ENCODE measurements at regions not wholly inside any gene's neighbourhood (a gene's known extent, or its start where the extent isn't known, plus 50 kb on each side); places are given as distances from the start of the nearest gene placed in this dataset.

DNA sequence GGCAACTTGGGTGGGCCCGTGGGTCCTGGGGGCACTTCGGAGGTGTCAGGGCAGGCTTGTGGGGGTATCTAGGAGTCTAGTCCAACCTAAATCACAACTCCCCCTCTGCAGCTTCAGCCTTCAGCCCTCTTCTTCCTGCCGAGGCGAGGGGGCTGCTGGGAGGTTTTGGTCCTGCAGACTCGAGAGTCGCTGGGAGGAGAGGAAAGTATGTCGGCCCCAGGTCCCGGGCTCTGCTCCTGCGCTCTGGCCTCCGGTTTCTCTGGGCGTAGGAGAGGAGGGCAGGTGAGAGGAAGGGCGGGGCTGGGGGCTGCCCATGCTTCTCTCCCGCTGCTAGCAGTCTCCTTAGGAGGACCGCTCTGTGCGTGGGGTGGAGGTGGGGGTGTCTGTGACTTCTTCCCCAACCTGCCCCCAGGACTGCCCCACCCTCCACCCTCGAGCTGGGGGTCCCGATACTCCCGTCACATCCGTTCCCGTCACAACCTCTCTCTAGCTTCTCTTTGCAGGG is 139.8 kb upstream of the COL5A1 start:
- CTCF ChIA-PET (ENCODE audit: low intra/inter-chr PET ratio): no interaction called here
- DNase-seq (ENCODE audit: extremely low read depth in 1 of 4, low spot score in 3 of 4) (no peak), ATAC-seq (no peak), FAIRE-seq (no peak)
- intact Hi-C loops (cut with micrococcal nuclease) (no loop called here), in situ Hi-C loops (cut with MboI) (no loop called here)
- WGBS (ENCODE audit: insufficient coverage, low coverage, missing lambda C conversion rate): 6% methylated on average over 15 of the region's 20 CpGs
- Histone ChIP-seq H3K27me3 (ENCODE audit: control insufficient read depth in 2 of 2, insufficient read depth in 2 of 2, low read length in 2 of 2) (peaks cover 7 to 32% of the 10 kb centered on the region in 2 experiments; a peak in 4 of 5 replicates), H3K27ac (ENCODE audit: extremely low read depth, low read depth, low read length) (no peak overlapping the region), H4K20me1 (replicated peaks; ENCODE audit: control insufficient read depth, insufficient read depth, low read length) (no peaks in the 10 kb centered on the region), H3K9ac (ENCODE audit: insufficient read depth in 1 of 2, low read depth in 2 of 2, low read length in 2 of 2) (no peak overlapping the region), H3K9me1 (ENCODE audit: control insufficient read depth, insufficient read depth, low read length) (no peaks in the 10 kb centered on the region), H3K4me1 (replicated peaks in 1 of 2; ENCODE audit: control insufficient read depth in 2 of 2, insufficient read depth in 2 of 2, low read length in 2 of 2) (peaks cover 0 to 10% of the 10 kb centered on the region in 2 experiments; a peak in 2 of 5 replicates), H3K36me3 (ENCODE audit: control insufficient read depth, insufficient read depth, low read length) (no peaks in the 10 kb centered on the region), H3K79me2 (ENCODE audit: control insufficient read depth, insufficient read depth, low read length) (no peaks in the 10 kb centered on the region), H3K4me3 (no peak overlapping the region), H2AFZ (ENCODE audit: low read depth, low read length) (no peak overlapping the region), H3K4me2 (ENCODE audit: insufficient read depth, low read length) (no peak overlapping the region), H3K9me3 (replicated peaks; ENCODE audit: control insufficient read depth, insufficient read depth, low read depth, low read length) (no peaks in the 10 kb centered on the region)
- POLR2A ChIA-PET: interaction anchor here (0.6 kb wide), 3 partner anchors 10 to 587 kb away, joined by 3 read pairs; no protein-coding TSS in a partner anchor
- TF ChIP-seq RBM22 (IDR thresholded peaks at IDR 0.05; ENCODE audit: low read depth, low read length, poor library complexity, severe bottlenecking): no peak
- no peak for TF ChIP-seq CTBP1 (IDR thresholded peaks at IDR 0.05; ENCODE audit: borderline replicate concordance)
- TF ChIP-seq RFX1 (IDR thresholded peaks at IDR 0.05): no peak
- no peak for TF ChIP-seq PHF8 (IDR thresholded peaks at IDR 0.05; ENCODE audit: borderline replicate concordance, low read length)
- no peak for TF ChIP-seq HEY1 (CRISPR knock-in tag; IDR thresholded peaks at IDR 0.05; ENCODE audit: borderline replicate concordance)
- TF ChIP-seq ZNF707 (CRISPR knock-in tag; conservative IDR thresholded peaks at IDR 0.05): no peak
- TF ChIP-seq RBM25 (IDR thresholded peaks at IDR 0.05; ENCODE audit: low read depth, low read length, severe bottlenecking): no peak
- TF ChIP-seq, protein P1, sequence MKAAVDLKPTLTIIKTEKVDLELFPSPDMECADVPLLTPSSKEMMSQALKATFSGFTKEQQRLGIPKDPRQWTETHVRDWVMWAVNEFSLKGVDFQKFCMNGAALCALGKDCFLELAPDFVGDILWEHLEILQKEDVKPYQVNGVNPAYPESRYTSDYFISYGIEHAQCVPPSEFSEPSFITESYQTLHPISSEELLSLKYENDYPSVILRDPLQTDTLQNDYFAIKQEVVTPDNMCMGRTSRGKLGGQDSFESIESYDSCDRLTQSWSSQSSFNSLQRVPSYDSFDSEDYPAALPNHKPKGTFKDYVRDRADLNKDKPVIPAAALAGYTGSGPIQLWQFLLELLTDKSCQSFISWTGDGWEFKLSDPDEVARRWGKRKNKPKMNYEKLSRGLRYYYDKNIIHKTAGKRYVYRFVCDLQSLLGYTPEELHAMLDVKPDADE (conservative IDR thresholded peaks at IDR 0.05; ENCODE audit: control insufficient read depth, low read depth, low read length): no peak
- TF ChIP-seq KDM1A (IDR thresholded peaks at IDR 0.05): no peak
- TF ChIP-seq EP400 (IDR thresholded peaks at IDR 0.05): no peak
- TF ChIP-seq ZNF143 (CRISPR knock-in tag; IDR thresholded peaks at IDR 0.05): no peak
- no TSS peak for BruUV-seq (replicated peaks)
